COR-L47 (cell line): ENCODE measurements at regions not wholly inside any gene's neighbourhood (a gene's known extent, or its start where the extent isn't known, plus 50 kb on each side); places are given as distances from the start of the nearest gene placed in this dataset.

Experiments
- DNase-seq: peaks from one replicate; lab custom pipeline; 2025; lab: John Stamatoyannopoulos, UW

DNA sequence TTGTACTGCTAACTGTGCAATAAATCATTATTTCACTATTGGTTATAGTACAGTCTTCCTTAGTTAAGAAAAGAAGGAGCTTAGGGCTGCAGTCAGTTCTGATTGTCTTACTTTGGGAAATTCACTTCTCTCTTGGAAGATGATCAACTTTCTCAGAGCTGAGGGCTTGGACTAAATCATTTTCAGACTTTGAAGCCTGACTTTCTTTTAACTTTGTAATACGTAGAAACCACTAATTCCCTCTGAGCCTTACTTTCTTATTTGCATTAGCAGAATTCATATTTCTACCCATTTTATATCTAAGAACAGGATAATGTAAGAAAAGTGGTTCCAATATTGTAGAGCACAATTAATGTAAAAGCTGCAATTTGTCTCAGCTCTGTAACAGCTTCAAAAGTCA is 386.4 kb downstream of the TRIB2 start:
- DNase-seq, result no peak

DNA sequence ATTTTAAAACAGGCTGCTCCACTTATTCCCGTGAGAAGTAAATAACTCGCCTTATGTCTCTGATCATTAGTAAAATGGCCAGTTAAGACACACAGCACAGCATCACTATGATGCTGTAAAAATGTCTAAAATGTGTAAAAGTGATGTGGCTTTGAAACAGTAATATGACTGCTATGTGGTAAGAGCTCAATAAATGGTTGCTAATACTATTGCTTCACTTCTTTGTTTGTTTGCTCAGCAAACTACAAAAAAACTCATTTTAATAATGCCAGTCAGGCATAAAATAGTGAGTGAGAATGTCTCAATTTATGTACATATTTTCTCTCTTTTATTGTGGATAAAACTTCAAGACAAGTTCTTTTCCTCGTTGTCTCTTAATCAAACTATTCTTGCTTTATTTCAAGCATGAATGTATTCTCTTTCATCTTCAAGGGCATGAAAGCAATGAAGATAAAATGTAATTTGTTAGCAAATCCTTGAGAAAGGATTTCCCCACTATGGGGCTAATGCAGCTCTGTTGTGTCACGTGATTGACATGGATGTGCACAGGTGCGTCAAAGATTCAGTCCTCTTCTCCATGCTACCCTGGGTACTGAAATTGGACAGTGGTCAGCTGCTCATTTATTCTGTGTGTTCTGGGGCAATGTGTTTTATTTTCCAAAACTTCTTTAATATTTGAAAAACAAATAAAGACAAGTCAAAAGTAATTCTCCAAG is 387.2 kb downstream of the TRIB2 start:
- DNase-seq, result no peak

DNA sequence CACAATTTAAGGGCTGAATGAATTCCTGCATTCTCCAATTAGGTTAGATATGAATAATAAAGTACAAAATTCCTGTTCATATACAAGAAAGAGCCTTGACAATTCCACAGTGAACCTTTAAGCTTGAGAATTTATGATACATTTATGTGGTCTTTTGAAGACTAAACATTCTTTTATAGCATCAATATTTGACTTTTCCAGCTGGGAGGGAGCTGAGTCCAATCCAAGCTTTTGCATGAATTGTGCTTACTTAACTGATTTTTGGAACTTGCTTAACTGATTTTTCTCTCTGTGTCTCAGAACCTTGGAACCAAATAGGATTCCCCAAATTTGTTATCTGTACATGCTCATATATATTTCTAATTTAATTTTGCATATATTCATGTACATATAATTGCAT is 388.0 kb downstream of the TRIB2 start:
- no peak for DNase-seq

DNA sequence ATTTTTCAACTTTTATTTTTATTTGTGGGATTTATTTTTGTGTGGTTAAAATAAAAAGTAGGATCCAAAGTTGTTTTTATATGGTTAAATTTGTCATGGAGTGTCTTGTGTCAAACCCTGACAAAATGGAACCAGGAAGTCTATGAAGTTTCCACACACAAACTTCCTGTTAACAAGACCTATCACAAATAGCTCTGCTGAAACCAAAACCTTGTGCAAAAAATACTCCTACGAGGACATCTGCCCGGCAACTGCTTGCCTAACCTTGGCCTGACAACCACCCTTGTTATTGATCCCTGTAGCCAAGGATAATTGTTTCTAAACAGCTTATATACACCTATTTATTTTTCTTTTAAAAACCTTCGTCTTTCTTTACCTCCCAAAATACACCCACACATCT is 389.6 kb downstream of the TRIB2 start:
- DNase-seq, result no peak

DNA sequence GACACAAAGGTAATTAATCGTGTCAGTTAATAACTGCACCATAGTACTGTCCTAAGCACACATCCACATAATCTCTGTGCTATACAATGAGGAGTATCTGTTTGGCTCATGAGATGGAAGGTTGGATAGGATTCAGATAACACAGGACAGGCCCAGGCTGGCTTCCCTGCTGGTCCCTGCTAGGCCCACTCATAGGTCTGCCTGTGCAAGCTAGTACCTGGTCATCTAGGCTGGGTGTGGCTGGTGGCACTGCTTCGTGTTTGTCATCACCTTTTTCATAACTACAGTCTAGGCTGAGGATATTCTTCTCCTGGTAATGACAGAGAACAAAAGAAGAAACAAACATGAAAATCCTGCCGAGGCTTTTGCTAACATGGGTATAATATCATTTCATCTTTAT is 392.8 kb downstream of the TRIB2 start:
- DNase-seq, result no peak

DNA sequence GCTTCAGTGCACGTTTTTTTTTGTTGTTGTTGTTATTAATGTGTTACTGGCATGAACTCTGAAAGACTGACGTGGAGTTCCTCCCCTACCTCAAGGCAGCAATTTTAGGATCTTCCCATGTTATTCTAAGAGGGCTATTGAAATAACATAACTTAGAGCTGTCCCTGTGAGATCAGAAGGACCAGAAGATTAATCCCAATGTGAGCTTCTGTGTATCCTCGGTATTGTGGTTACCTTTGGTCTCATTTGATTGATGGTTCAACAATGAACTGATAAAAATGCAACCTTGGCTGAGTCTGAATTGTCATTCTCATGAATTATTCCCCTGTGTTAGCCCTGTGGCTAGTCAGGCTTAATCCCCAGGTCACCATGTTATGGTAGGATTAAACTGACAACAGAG is 394.1 kb downstream of the TRIB2 start:
- no peak for DNase-seq

DNA sequence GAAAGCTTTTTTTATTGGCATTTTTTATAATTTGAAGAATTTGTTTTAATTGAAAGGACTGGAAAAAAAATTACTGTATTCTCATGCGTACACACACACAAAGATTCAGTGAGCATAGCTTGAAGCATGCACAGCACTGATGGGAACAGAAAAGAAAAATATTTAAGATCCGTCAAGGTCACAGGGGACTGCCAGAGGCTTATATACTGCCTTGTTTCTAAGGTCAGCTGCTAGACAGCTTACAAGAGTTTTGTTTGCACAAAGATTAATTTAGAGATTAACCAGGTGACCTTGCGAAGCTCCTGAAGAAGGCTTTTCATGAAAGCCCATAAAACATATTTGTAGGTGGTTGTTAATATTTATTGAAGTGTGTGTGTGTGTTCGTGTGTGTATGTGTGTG is 396.3 kb downstream of the TRIB2 start:
- no peak for DNase-seq

DNA sequence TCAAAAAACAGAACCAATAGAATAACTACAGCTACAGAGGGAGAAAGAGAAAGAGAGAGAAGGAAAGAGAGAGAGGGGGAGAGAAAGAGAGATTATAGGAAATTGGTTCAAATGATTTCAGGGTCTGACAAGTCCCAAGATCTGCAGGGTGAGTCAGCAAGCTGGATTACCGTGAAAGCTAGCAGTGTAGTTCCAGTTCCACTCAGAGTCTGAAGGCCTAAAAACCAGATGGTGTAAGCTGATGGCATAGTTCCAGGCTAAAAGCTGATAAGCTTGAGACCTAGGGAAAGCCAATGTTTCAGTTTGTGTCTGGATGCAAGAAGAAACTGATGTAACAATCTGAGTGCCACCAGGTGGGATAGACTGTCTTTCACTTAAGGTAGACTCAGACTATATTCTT is 397.7 kb downstream of the TRIB2 start:
- DNase-seq, result no peak

DNA sequence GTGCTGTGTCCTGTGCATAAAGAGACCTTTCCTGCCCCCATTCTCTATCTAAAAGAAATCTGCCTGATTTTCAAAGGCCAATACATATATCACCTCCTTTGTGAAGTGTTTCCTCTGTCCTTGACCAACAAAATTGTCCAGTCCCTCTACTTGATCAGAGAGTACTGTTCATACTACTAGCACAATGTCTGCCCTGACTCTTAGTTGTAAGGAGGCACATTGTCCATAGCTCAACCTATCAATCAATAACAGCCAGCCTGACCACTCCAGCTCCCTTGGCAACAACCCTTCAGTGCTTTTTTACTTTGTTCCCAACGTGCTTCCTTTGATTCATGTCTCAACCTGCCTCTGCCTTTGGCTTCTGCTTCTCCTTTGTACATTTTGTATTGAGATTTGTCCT is 398.9 kb downstream of the TRIB2 start:
- no peak for DNase-seq

DNA sequence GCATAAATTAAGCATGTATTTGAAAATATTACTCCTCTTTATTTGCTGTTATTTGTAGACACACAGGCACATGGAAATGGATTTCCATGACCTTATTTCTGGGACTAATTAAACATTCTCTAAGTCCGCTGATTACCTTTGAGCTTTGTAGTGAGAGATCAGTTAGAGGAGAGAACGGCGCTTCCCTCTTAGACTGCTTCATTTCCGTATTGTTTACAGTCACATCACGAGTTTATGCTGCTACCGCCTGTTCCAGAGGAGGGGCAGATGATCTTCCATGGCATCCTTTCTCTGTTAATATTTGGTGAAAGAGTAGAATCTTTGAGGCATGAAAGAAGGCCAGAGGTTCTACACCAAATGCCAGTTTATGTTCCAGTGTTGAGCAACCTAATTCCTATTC is 404.4 kb downstream of the TRIB2 start:
- no peak for DNase-seq

DNA sequence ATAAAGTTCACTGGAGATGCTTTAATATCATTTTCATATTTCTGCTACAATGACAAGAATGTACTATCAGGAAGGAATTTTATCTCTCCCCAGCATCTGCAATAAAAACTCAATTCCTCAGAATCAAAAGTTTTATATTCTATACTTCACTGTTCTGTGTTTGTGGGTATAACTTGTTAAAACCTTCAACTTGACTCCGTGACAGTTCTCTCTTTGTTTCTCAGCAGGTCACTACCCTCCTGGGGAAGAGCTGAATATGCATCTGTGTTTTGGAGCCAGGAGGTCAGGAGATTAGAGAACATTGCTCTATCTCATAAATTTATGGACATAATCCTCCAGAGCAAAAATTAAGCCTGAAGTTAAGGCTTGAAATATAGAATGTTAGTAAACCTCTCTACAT is 411.4 kb downstream of the TRIB2 start:
- no peak for DNase-seq

DNA sequence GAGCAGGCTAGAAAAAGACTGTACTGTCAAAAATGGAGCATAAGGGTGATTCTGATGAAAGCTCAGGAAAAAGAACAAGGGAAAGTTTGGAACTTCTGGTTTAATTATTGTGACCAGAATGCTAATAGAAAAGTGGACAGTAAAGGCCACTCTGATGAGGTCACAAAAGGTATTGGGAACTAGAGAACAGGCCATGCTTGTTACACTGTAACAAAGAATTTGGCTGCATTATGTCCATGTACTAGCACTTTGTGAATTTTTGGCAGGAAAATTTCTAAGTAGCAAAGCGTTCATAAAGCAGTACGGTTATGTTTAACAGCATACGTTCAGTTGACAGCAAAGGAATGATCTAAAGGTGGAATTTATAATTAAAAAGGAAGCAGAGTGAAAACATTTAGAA is 418.6 kb downstream of the TRIB2 start:
- DNase-seq, result no peak

DNA sequence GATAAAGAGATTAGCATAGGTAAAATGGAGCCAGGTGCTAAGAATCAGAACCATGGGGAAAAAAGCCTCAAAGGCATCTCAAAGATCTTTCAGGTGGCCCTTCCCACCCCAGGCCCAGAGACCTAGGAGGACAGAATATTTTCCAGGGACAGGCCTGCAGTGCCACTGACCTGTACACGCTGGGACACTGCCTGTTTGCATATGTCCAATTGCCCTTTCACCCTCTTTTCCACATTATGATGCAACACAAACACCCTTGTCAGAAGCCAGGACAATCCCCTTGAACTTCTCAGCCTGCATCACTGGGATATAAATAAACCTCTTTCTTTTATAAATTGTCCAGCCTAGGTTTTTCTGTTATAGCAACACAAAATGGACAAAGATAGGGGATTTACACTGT is 419.1 kb downstream of the TRIB2 start:
- DNase-seq, result no peak

DNA sequence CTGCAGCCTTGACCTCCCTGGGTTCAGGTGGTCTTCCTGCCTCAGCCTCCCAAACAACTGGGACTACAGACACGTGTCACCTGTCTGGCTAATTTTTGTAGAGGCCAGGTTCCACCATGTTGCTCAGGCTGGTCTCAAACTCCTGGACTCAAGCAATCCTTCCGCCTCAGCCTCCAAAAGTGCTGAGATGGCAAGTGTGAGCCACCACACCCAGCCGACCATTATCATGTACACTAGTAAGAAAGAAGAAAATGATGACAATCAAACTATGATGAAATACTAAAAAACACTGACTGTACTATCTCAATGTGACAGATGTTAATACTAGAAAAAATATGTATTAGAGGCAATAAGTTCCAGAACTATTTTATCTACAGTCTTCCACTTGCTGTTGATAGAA is 420.9 kb downstream of the TRIB2 start:
- no peak for DNase-seq

DNA sequence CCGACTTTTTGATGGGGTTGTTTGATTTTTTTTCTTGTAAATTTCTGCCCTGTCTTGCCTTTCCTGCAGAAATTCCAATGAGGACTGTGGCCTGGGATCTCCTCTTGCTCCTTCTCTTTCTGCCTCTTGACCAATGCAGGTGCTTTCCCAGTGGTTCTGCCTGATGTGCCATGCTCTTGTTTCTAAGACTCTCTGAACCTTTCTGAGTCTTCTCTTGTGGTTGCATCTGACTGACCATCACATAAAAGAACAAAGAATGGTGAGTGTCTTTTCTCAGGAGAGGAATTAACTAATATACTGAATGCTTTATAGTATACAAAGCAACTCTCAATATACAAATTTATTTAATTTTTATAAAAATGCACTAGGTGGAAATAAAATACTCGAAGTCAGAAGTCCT is 424.6 kb downstream of the TRIB2 start:
- no peak for DNase-seq

DNA sequence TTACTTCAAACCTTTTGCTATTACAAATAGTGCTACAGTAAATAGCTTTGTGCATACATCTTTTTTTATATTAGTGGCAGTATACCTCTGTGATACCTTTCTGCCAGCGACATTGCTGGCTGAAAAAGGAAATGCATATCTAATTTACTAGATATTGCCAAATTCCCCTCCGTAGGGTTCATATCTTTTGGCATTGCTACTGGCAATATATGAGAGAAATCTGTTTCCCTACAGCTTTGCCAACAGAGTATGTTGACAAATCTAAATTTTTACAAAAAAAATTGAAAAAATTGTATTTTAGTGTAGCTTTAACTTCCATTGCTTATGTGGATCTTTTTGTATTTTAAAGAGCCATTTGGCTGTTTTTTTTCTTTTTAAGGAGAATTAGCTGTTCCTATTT is 426.7 kb downstream of the TRIB2 start:
- DNase-seq, result no peak

DNA sequence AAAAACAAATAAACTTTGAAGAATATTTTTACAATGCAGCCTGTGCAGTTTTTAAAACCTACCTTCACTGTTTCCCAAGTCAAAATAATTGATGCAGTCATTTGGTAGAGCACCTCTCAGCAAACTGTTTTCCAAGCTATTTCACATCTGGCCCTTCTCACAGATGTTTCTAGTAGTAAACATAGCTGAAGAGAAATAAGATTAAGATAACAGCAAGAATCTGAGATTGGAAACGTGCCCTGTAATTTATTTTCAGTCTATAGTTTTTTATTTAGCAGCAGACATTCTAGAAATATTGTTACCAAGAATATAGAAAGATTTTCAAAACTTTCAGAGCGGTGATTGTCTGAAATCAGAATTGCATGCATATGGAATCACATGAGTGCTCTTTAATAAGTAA is 440.2 kb downstream of the TRIB2 start:
- no peak for DNase-seq

DNA sequence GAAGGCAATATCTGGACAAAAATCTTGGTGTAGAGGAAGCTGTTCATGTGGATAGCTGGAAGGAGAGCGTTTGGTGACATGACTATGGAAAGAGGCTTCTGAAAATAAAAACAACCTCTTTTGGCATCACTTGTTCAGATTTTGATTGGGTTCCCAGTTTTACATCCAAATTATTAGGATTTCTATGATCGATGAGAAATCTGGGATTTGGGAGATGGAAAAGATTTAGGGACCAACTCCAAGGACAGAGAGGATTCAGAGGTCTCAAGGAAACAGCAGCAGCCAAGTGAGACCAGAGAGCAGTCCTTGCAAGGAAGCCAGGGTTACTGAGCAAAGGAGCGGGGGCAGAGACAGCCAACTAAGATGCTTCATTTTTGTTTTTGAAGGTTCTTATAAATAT is 441.7 kb downstream of the TRIB2 start:
- DNase-seq, result no peak

DNA sequence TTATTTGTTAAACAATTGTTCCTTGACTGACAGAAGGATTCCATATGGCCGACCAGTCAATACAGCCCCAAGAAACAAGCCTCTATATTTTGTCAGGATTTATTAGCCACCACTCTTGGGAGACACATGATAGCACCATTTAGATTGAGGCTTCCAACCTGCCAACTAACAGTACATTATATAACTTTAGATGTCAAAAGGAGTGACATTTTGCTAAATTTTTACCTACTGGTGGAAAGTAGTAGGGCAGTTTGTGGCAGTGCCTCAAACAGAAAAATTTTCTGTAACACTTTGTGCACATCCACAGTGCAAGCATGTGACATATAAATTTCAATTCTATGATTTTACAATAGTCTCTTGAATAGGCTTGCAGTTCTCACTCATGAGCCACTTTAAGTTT is 464.0 kb downstream of the TRIB2 start:
- DNase-seq, result no peak

DNA sequence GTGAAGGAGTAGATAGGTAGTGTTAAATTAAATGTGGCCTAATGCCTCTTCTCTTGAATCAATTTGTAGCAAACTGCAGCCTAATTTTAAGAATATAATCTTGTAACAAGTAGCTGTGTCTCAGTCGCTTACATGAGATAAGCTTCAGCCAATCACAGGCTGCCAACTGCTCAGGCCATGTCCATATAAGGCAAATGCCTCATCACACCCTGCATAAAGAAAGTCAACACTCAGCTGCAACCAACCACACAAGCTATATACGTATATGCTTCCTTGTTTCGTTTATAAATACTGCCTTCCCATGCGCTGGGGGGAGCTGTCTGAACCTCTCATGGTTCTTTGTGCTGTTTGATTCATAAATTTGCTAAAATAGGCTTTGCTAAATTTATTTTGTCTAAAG is 476.3 kb downstream of the TRIB2 start:
- DNase-seq, result no peak

DNA sequence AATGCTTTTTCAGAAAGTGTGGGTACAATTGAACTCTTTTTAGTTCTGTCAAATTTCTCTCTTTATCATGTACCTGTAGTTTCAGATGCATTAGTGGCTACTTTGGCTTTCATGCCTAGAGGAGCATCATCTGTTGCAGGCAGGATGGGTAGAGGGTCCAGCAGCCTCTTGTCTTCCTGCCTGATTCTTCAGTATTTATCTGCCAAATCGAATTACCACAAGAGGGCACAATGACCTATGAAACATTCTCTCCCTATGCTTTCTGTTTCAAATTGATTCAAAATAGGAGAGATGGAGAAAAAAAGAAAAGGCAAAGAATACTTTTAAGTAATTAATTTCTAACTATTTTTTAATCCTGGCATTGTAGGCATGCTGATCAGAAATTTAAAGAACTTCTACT is 477.2 kb downstream of the TRIB2 start:
- DNase-seq, result peak; percentile 40

DNA sequence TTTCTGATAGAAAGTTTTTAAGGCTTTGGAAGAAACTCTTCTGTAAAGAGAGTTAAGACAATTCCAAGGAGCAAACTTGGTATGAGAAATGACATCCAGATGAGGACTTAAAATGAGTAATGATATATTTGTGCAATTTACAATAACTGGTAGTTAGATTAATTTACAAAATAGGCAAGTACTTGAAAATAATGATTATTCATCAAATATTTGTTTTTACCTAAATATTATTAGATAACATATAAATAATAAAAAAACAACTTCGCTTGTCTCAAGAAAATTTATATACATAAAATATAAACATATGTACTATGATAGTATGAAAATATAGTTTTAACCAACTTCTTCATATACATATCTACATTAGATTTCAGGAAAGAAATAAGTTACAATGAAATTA is 478.5 kb downstream of the TRIB2 start:
- DNase-seq, result no peak

DNA sequence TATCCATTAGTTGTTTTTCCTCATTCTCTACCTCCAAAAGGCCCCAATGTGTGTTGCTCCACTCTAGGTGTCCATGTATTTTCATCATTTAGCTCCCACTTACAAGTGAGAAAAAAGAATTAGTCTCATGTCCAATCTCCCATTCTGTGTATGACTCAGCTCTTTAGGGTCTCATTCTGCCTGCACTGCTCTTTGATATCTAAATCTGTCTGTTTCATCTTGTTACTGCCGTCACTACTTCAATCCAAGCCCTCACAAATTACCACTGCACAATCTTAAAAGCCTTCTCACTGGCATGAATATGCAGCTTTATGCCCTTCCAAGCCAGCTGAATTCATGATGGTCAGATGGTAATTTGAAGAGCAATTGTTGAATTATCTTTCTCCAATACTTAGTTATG is 480.5 kb downstream of the TRIB2 start:
- DNase-seq, result no peak

DNA sequence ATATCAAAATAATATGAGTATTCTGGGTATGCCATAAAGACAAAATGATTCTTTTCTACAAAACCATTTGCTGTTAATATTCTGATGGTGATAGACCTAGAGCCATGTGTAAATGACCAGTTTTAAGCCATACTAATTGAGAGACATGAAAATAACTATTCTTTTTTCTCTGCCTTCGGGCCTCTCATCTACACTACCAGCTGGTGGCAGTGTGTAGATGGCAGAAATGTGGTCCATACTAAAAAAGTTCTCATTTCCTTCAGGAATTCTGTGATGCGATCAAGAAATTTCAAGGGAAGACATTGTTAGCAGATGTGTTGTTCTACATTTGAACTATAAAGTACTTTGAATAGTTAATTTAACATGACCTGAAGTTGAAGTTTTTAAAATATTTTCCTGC is 485.2 kb downstream of the TRIB2 start:
- no peak for DNase-seq

DNA sequence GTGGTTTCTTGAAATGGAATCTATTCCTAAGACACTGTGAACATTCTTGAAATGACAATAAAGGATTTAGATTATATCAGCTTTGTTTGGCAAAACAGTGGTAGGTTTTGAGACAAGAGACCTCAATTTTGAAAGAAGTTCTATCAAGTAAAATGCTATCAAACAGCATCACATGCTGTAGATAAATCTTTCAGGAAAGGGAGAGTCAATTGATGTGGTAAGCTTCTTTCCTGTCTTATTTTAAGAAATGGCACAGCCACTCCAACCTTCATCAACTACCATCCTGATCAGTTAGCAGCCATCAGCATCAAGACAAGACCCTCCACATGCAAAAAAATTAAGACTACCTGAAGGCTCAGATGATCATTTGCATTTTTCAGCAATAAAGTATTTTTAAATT is 495.4 kb downstream of the TRIB2 start:
- DNase-seq, result no peak
